Pons (tissue), 1 donor: ENCODE measurements at regions not wholly inside any gene's neighbourhood (a gene's known extent, or its start where the extent isn't known, plus 50 kb on each side); places are given as distances from the start of the nearest gene placed in this dataset.
A peak's percentile ranks its signal among the peaks of the same experiment; 100 is the strongest.

Source experiments
- DNase-seq: peaks from one replicate; pipeline ENCODE4 v3.0.0-alpha.2; 2016; ENCODE audit warnings: low spot score

- DNase-seq, result peak; percentile 34
Measured at GRCh38 chr12:82040987-82041743, 282.0 kb upstream of the PPFIA2 start.

DNA sequence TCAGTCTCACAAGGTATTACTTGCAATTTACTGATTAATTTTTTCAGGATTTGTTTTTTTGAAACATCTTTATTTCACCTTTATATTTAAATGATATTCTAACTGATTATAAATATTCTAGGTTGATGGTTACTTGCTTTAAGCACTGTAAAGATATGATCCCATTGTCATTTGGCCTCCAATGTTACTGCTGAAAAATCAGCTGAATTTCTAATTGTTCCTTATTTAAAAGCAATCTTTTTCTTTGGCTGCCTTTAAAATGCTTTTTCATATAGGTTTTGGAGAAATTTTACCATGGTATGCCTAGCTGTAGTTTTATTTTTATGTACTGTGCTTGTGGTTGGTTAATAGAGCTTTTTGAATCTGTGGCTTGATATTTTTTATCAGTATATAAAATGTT, 275.6 kb upstream of the PPFIA2 start:
- no peak for DNase-seq

DNA sequence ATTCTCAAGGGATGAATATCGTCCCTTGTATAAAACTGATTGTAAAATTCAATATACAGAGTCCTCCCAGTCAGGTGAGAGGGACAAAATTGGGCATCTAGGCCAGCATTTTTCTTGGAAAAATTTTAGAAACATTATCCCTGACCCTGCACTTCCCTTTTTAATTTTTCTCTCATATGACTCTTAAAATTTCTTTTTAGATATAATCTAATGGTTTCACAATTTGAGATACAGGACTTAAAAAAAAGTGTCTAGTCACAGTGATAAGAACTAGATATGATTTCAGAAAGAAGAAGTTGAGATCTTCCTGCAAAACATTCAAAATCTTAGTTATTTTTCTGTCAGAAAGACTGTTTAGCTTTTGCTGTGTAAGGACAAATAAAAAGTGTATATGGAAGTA, 270.8 kb upstream of the PPFIA2 start:
- DNase-seq, result no peak

- no peak for DNase-seq
Measured at GRCh38 chr12:82028772-82029171, 269.6 kb upstream of the PPFIA2 start.

GRCh38 chr12:82027612-82028011, 268.5 kb upstream of the PPFIA2 start:
- no peak for DNase-seq

GRCh38 chr12:82025462-82025861, 266.3 kb upstream of the PPFIA2 start:
- no peak for DNase-seq

GRCh38 chr12:82019533-82019932, 260.4 kb upstream of the PPFIA2 start:
- no peak for DNase-seq

DNA sequence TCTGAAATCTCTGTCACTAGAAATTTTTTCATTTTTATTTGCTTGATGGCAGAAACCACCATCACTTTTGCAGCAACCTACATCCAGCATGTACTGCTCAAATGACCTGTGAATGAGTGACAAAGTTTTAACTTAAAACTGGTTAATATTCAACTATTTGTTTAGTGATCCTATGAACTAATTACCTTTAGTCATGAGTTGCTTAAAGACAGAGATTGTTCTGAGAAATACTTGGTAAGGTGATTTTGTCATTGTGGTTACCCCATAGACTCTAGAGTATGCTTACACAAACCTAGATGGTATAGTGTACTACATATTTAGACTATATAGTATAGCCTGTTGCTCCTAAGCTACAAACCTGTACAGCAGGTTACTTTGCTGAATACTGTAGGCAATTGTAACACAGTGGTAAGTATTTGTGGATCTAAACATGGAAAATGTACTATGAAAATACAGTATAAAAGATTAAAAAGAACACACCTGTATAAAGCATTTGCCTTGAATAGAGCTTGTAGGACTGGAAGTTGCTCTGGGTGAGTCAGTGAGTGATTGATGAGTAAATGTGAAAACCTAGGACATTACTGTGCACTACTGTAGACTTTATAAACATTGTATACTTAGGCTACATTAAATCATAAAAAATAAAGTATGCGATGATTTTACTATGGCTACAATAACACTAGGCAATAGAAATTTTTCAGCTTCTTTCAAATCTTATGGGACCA, 256.6 kb upstream of the PPFIA2 start:
- no peak for DNase-seq

DNA sequence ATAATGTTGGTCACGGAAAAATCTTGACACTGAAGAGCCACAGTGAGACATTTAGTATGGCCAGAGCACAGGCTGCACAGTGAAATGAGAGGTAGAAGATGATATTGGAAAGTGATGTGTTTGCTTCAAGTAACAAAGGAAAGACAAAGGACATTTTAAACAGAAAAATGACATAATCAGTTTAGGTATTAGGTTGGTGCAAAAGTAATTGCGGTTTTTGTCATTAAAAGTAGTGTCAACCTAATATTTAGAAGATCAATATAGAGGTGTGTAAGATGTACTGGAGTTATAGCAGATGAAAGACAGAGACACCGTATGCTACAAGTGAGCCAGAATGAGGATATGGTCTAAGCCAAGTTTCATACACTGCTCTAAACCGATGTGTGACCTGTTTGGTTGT, 253.0 kb upstream of the PPFIA2 start:
- no peak for DNase-seq

DNA sequence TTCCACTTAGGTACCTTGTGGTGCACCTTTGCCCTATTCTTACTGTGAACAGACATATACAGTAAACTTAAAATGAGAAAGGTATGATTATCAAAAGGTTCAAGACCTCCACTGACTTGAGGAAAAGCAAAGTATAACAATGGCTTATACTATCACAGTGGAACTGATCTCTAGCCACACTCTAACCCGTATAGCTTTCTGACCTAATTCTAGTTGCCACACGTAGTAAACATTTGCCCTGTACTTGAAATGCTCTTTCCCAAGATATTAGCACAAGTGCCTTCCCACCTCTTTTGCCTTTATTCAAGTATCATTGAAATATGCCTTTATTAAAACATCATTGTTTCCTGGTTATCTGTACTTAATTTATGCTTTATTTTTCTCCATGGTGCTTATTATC, 250.4 kb upstream of the PPFIA2 start:
- no peak for DNase-seq

GRCh38 chr12:82008251-82008650, 249.1 kb upstream of the PPFIA2 start:
- no peak for DNase-seq

DNA sequence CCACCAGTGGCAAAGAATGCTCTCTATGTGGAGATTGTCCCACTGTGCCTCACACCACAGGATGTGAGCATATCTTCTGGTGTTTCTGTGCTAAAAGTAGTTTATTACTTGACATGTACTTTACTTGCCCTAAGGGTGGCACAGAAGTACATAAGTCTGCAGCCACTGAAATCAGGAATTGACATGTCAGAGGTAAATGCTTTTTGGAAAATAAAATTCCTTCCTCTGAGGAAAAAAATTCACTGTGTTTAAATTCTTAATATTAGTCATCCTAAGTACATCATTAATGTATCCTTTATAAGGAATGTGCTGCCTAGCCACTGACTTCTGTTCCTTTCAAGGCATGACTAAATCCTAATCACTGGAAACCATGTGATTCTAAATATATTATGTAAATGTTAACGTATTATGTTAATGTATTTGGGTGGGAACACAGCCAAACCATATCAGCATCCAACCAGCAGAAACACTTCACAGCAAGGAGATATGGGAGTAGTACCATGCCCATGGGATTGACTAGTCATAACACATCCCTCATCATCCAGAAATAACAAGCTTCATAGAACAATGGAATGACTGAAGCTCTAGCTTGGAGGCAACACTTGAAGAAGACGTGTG, 239.7 kb upstream of the PPFIA2 start:
- no peak for DNase-seq

GRCh38 chr12:81992461-81992860, 233.3 kb upstream of the PPFIA2 start:
- peak; percentile 58 for DNase-seq

DNA sequence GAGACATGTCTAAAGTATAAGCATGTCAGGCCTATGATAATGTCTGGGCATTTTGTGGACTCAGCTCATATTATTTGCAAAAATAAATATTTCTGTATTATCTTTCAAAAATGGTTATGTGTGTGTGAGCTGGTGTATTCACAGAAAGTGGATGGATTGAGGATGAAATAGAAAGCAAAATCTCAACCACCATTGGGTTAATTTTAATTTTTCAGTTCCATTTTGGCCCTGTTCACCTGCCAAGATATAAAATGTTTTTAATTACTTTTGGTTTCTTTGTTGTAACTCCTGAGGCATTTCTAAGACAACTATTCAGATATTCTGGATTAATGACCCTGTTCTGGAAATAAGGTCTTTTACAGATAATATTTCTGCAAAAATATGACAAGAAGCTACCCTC, 232.7 kb upstream of the PPFIA2 start:
- no peak for DNase-seq

GRCh38 chr12:81988362-81988761, 229.2 kb upstream of the PPFIA2 start:
- no peak for DNase-seq

DNA sequence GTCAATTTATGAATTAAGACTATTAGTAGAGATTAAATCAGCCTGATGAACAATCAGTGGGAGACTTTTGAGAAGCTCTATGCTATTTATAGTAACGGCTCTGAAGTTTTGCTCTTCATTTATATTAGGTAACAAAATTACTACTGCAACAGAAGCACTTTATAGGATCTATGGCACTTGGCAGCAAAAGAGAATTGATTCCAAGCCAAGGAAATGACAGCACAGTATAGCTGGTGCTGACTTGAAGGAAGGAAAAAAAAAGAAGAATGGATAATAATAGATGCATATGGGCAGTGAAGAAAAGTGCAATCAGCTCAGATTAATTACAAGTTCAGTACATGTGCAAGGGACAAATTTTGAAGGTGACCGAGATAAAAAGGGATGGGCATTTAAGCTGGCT, 228.2 kb upstream of the PPFIA2 start:
- peak; percentile 9 for DNase-seq

GRCh38 chr12:81976661-81977060, 217.5 kb upstream of the PPFIA2 start:
- DNase-seq, result no peak

- peak; percentile 11 for DNase-seq
Measured at GRCh38 chr12:81974762-81975161, 215.6 kb upstream of the PPFIA2 start.

GRCh38 chr12:81968421-81968820, 209.3 kb upstream of the PPFIA2 start:
- no peak for DNase-seq

GRCh38 chr12:81963636-81964035, 204.5 kb upstream of the PPFIA2 start:
- DNase-seq, result no peak

- DNase-seq, result no peak
Measured at GRCh38 chr12:81963026-81963425, 203.9 kb upstream of the PPFIA2 start.

- DNase-seq, result no peak
Measured at GRCh38 chr12:81962126-81962856, 203.1 kb upstream of the PPFIA2 start.

GRCh38 chr12:81958406-81958805, 199.3 kb upstream of the PPFIA2 start:
- DNase-seq, result no peak
